ENCODE measurements at regions not wholly inside any gene's neighbourhood (a gene's known extent, or its start where the extent isn't known, plus 50 kb on each side); places are given as distances from the start of the nearest gene placed in this dataset.

DNA sequence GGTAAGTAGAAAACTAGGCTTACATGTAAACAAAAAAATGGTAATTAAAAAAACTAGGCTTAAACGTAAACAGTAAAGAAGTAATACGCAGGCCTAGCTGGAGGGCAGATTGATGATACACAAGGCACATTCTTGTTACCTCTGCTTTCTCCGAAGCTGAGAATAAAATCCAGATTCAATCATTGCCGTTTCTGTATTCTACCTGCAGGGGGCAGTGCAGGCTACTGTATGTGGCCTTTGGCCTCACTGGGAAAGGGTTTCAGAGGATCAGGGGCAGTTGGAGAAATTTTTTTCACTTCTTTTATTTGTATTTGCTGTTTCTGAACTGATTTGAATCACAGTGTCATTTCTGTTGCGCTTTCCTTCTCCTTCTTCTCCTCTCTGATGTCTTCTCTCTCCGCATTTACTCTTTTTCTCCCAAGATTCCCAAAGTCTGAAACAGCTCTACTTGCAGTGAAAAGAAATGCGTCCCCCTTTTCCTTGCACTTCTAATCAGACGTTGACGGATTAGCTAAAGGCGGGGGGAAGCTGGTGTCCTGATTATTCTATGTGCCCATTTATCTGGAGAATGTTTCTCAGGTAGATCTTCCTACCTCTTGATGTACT, 67.1 kb upstream of the MCTP2 start:
- TF ChIP-seq RFX5 (IDR thresholded peaks at IDR 0.05; ENCODE audit: low read depth, low read length) (no peak), MAFK (IDR thresholded peaks at IDR 0.05; ENCODE audit: low read depth, low read length) (no peak), POLR2A (IDR thresholded peaks at IDR 0.05; ENCODE audit: low read depth, low read length) (no peak), RCOR1 (IDR thresholded peaks at IDR 0.05; ENCODE audit: insufficient replicate concordance, low read length) (no peak), RAD21 (IDR thresholded peaks at IDR 0.05; ENCODE audit: low read length) (peak; percentile 86), MAZ (IDR thresholded peaks at IDR 0.05; ENCODE audit: borderline replicate concordance, low read depth, low read length) (no peak), FOS (IDR thresholded peaks at IDR 0.05; ENCODE audit: low read depth, low read length) (no peak), ELK1 (IDR thresholded peaks at IDR 0.05; ENCODE audit: borderline replicate concordance, low read depth, low read length) (no peak)
- TF ChIP-seq, protein P1, sequence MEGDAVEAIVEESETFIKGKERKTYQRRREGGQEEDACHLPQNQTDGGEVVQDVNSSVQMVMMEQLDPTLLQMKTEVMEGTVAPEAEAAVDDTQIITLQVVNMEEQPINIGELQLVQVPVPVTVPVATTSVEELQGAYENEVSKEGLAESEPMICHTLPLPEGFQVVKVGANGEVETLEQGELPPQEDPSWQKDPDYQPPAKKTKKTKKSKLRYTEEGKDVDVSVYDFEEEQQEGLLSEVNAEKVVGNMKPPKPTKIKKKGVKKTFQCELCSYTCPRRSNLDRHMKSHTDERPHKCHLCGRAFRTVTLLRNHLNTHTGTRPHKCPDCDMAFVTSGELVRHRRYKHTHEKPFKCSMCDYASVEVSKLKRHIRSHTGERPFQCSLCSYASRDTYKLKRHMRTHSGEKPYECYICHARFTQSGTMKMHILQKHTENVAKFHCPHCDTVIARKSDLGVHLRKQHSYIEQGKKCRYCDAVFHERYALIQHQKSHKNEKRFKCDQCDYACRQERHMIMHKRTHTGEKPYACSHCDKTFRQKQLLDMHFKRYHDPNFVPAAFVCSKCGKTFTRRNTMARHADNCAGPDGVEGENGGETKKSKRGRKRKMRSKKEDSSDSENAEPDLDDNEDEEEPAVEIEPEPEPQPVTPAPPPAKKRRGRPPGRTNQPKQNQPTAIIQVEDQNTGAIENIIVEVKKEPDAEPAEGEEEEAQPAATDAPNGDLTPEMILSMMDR (conservative IDR thresholded peaks at IDR 0.05; ENCODE audit: low read depth, low read length) = peak; percentile 71
- TF ChIP-seq, protein P2, sequence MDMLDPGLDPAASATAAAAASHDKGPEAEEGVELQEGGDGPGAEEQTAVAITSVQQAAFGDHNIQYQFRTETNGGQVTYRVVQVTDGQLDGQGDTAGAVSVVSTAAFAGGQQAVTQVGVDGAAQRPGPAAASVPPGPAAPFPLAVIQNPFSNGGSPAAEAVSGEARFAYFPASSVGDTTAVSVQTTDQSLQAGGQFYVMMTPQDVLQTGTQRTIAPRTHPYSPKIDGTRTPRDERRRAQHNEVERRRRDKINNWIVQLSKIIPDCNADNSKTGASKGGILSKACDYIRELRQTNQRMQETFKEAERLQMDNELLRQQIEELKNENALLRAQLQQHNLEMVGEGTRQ (IDR thresholded peaks at IDR 0.05; ENCODE audit: low read depth, low read length) = no peak
